GM13976 (cell line): ENCODE measurements at regions not wholly inside any gene's neighbourhood (a gene's known extent, or its start where the extent isn't known, plus 50 kb on each side); places are given as distances from the start of the nearest gene placed in this dataset.

Experiments
- DNase-seq: peaks from one replicate; pipeline ENCODE4 v3.0.0; 2012; ENCODE audit warnings: low spot score
- CTCF ChIP-seq: IDR thresholded peaks from 2 replicates; pipeline ENCODE4 v1.5.1; 2012; ENCODE audit warnings: borderline replicate concordance, mild to moderate bottlenecking; ENCODE audit not compliant: insufficient read depth; ENCODE audit errors: extremely low read depth, missing control alignments, control extremely low read depth
- in situ Hi-C: fragments of 300-500 bp; cut with MboI; formaldehyde crosslinking; loops from one replicate; pipeline ENCODE4 v1.12.0; 2022; ENCODE audit warnings: low sequenced_read_pairs, mixed read lengths, inconsistent platforms; ENCODE audit not compliant: unreplicated experiment

DNA sequence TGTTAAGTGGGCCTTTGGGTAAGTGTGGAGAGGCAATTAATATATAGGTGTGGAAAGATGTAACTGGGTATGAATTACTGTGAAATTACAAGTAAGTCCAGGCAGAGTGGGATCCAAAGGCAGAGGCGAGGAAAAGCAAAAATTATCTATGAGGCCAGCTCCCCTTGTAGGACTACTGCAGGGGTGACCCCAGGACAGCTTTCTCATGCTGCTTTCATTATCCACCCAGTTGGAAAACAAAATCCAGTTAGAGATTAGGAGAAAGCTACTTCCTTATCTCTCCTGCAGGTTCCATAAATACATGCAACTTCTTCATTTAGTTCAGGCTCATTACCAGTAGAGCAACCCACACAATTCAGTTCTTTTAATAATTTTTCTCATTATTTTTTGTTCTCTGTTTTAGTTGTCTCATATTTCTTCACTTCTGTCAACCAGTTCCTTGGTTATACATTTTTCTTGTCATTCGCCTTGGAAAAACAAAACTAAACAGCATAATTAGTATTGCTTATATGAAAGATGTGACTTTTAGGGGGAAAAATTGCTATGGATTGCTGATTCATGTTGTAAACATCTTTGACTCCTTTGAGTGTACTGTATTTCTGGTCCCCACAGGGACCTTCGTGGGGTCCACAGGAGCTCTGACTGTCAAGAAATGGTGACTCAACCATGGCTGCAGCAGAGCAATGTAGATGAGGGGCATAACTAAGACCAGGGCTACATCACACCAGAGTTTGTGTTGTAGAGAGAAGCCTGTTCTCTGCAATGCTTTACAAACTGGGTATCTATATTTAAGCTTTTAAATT lies 110.4 kb upstream of the PARD3B start:
- DNase-seq = no peak
- in situ Hi-C loops = no loop called here
- TF ChIP-seq CTCF = no peak

- in situ Hi-C loops = no loop called here
- no peak for DNase-seq
- TF ChIP-seq CTCF = no peak
These were observed 109.0 kb upstream of the PARD3B start for GRCh38 chr2:204436230-204436629.

GRCh38 chr2:204437408-204437807 lies 107.9 kb upstream of the PARD3B start:
- no peak for DNase-seq
- no peak for TF ChIP-seq CTCF
- in situ Hi-C loops = no loop called here

GRCh38 chr2:204437815-204438756 lies 107.2 kb upstream of the PARD3B start:
- in situ Hi-C loops = no loop called here

GRCh38 chr2:204441316-204441715 lies 104.0 kb upstream of the PARD3B start:
- in situ Hi-C loops = no loop called here
- TF ChIP-seq CTCF = no peak
- no peak for DNase-seq

More at GRCh38 chr2:204437815-204438756, 107.2 kb upstream of the PARD3B start:
- no peak for DNase-seq
- TF ChIP-seq CTCF = no peak

- TF ChIP-seq CTCF = no peak
- in situ Hi-C loops = no loop called here
- DNase-seq = no peak
These were observed 100.1 kb upstream of the PARD3B start for GRCh38 chr2:204445149-204445548.
